ENCODE measurements at regions not wholly inside any gene's neighbourhood (a gene's known extent, or its start where the extent isn't known, plus 50 kb on each side); places are given as distances from the start of the nearest gene placed in this dataset.

DNA sequence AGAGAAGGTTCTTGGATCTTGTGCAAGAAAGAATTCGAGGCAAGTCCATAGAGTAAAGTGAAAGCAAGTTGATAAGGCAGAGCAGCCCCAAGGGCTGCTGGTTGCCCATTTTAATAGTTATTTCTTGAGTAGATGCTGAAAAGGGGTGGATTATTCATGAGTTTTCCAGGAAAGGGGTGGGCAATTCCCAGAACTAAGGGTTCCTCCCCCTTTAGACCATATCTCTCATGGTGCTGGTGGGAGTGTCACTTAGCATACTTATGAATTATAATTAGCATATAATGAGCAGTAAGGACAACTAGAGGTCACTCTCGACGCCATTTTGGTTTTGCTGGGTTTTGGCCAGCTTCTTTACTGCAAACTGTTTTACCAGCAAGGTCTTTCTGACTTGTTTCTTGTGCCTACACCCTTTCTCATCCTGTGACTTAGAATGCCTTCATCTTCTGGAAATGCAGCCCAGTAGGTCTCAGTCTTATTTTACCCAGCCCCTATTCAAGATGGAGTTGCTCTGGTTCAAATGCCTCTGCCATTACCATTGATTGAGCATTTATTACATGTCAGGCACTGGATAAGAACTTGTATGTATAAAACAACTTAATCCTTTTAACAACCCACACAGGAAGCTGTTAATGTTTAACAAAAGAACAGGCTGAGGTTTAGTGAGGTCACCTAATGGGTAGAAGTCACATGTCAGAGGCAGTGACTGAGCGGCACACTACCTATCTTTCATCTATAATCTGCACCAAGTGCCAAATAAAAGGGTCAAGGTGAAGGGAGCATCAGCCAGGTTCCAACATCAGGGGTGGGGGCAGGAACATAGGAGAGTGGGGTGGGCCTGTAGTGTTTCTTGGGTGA lies 250.9 kb downstream of the ICOS start:
- DNase-seq = no peak

DNA sequence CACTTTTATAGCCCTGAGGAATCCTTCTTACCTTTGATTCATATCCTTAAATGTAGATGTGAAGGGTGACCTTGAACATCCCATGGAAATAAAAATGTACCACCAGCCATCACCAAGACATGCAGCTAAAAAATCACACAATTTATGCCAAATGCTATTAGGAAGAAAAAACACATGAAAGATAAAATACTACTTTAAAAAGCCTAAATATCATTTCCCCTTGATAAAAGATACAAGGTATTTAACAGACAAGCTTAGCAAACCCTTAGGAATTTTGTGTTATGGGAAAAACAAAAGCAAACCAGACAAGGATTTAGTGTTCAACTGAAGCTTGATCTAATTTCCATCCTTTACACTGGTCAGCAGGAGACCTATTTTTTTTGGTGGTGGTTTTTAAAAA lies 255.0 kb downstream of the ICOS start:
- DNase-seq = no peak

DNA sequence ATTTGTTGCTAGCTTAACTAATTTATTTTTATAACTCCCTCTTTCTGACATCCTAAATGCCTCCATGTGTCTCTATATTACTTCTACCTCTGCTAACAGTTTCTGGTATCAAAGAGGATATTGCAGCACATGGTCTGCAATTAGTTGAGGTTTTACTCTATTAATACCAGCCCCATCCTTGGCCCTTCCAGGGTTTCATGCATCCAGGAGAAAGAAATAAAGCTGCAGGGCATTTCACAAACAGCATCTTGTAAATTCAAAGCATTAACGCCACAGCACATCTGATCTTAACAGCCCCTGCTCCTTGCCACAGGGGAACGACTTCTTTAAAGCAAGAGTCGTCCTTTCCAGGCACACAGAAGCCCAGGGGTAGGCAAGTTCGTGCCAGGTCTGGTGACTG lies 258.9 kb downstream of the ICOS start:
- no peak for DNase-seq

DNA sequence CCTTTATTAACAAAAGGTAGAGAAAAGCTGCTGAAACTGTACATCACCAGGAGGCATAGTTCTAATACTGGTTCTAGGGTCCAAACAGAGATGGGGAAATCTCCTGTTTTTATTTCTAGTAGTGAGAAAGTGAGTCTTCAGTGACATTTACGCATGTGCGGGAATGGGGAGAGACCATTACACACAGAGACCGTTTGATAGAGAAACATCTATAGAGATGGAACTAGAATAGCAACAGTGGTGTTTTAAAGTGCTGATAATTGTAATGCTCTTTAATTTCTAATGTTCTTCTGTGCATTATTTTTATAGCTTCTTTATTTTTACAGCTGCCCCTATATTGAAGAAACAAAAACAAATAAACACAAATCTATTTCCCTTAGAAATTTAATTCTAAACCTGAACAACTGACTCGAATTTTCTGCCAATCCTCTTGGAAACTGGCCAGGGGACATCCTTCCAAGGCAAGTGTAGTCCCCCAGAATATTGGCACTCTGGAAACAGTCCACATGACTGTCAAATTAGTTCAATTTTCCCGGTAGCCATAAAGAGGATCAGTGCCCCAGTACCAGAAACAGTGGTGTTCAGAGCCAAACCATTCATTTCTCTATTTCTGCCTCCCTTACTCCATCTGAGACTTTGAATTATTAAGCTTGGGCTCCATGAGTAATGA lies 260.9 kb downstream of the ICOS start:
- DNase-seq = no peak

DNA sequence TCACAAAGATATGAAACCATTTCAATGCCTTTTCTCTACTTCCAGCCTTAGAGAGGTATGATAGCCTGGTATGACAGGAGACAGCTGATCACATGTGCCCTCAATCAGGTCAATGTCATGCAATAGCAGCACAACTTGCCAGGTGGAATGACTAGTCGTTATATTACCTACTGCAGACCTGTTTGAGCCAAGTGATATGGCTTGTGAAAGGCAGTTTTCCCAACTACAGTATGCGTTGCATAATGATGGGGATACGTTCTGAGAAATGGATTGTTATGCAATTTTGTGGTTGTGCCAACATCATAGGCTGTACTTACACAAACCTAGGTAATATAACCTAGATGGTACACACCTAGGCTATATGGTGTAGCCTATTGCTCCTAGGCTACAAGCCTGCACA lies 262.8 kb downstream of the ICOS start:
- no peak for DNase-seq

DNA sequence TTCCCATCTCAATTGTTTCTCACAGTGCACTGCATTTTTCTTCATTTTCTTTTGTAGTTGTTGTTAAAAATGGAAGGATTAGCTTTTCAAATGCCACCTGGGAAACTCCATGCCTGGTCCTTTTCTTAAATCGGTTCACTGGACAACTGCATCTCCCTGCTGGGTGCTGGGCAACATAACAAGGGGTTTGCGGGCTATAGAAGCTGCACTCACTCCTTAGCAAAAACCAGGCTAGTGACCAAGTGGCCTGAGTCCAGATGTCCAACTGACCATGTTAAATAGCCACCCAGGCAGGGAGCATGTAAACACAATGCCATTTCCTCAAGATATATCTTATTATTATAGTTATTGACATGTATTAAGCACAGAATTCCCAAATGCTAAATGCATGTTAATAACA lies 264.9 kb downstream of the ICOS start:
- no peak for DNase-seq

DNA sequence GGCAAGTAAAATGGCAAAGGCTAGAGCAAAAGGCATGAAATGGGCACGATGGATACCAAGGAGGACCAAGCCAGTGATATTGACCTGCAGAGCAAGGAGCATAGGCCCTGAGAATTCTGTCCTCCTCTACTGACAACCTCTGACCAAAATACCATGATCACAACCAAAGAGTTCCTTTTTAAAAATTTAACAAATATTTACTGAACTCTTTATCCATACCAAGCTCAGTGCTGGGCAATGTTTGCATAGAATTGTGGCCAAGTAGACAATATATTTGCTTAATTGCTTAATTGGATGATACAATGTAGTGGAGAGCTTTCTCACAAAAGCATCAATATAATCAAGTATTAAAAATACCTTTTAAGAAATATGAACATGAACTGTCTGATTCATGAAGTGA lies 265.7 kb downstream of the ICOS start:
- no peak for DNase-seq

DNA sequence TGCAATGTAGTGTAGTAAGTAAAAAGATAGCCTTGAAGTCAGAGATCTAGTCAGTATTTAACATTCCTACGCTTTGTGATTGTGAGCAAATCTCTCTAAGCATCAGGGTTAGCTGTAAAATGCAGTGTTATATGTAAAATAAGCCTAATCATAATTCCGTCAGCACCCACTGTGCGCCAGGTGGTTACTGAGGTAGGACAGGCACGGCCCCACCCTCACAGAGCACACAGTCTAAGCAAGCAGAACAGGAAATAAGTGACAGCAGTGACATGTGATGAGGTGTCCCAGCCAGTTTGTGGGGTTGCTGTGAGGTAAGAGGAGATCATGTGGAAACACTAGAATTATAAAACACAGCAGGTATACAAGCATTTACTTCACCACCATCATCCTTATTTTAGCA lies 267.1 kb downstream of the ICOS start:
- DNase-seq = no peak

DNA sequence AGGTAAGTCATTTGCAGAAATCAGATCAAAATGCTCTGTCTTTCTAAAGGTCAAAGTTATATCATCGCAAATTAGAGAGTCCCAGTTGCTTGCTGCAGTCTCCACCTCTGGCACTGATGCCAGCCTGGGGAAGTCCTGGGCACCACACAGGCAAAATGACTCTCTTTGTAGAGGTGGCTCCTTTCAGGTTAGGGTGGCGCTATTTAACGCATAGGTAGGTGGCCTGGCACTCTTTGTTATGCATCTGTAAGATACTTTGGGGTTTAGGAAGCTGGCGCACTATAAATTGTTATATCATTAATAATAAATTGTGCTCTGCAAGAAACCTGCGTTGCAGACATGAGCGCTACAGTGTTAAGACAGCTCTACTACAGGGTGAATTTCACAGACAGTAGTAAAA lies 268.5 kb downstream of the ICOS start:
- no peak for DNase-seq

DNA sequence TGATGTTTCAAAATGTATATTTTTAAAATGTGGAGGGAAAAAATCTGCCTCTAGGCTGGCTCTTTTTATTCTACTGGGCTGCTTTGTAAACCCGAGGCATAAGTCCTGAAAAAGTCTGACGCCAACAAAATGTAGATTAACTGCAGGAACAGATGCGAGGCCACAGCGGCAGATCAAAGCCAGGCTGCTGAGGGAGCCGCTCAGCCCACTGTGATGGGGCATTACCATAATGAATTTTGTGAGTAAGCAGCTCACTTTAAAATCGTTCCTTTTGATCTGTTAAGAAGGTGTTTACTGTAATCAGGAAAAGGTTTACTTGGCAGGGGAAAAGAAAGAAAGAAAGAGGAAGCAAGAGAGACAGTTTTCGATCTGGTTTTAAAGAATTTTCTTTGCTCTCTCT lies 269.0 kb downstream of the ICOS start:
- DNase-seq = no peak

DNA sequence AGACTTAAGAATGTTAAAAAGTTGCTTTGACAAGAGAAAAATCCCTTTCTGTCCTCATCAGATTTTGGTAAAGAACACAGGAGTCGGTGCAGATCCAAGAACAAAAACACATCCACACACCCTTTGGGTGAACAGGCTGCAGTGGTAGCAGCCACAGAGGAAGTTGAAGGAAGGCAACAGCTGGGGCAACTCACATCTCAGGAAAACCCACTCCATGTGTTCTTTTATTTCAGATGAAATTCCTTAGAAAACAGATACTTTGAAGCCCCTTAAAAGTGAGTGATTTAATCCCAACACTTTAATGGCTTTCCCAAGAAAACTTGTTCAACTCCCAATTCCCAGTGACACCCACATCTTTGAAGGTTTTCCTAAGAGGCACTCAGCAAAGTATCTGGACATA lies 271.3 kb downstream of the ICOS start:
- no peak for DNase-seq

DNA sequence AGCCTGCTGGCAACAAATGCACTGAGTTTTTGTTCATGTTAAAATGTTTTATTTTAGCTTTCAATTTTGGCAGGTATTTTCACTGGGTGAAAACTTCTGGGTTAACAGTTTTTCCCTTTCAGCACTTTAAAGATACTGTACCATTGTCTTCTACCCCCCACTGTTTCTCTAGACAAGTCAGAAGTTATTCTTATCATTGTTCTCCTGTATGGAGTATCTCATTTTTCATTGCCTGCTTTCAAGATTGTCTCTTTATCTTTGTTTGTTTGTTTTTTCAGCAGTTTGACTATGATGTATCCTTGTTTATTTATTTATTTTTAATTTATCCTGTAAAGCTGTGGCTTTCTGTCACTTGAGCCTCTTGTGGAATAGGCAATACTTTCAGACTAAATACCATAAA lies 277.0 kb downstream of the ICOS start:
- no peak for DNase-seq

DNA sequence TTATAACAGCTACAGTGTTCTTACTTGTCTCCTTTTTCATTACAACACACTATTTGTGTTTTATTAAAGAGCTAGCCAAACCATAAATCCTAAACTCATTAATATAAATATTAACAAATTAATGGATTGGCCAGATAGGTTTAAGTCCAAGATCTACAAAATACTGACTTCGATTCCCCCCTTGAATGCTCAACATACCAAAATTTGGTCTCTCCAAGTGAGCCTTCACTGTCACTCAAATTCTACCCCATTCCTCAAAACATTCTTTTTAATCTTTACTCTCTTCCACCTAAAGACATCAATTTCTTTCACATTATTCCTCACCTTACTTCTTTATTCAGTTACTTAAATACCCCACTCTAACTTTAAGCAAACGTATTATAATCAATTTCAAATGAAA lies 281.5 kb downstream of the ICOS start:
- DNase-seq = no peak

DNA sequence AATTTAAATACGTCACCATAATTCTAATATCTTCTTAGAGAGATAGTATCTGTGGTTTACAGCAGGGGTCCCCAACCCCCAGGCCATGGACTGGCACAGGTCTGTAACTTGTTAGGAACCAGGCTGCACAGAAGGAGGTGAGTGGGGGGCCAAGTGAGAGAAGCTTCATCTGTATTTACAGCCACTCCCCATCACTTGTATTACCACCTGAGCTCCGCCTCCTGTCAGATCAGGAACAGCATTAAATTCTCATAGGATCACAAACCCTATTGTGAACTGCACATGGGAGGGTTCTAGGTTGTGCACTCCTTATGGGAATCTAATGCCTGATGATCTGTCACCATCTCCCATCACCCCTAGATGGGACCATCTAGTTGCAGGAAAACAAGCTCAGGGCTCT lies 282.6 kb downstream of the ICOS start:
- DNase-seq = no peak

DNA sequence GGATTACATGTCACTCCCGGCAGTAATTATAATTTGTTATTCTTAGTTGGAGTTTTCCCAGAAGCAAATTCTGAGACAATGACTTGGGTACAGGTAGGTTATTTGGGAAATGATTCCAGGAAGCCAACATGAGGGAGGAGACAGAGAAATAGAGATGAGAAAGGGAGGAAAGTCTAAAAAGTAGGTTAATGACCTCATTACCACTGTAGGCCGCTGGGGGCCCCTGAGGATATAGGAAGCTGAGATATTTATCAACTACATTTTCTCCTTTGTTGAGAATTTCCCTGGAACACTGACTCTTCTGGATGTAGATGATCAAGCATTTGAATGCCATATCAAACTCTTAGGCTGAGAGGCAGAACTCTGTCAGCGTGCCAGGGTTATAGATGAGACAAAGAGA lies 284.3 kb downstream of the ICOS start:
- no peak for DNase-seq

DNA sequence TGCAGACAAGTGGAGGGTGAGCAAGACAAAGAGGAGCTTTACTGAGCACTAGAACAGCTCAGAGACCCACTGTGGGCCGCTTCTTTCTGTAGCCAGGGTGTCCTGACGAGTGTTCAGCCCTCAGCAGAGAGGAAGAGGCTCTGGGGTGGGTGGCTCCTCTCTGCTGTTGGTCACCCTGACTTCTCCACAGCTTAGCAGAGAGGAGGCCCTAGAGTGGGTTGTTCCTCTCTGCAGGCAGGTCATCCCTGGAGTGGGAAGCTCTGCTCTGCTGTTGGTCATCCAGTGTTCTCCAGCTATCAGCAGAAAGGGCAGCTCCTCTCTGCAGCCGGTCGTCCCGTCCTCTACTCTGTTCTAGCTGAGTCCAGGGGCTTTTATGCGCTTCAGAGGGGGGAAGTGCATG lies 286.5 kb downstream of the ICOS start:
- no peak for DNase-seq

DNA sequence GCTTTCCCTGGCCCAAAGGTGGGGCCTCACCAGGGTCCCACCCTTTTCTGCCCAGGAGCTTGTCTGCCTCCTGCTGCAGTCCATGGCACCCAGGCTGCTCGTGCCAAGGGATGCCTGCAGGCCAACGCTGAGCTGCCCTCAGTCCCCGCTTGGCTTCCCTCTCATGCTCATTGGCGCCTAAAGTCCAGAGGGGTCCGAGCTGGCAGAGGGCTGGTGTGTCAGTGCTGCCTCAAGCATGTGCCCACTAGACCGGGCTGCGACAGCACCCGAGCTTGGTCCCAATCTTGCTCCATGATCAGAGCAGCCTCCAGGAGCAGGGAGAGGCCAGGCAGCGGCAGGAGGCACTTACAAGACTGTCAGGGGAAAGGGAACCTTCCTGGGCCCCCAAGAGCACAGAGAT lies 287.0 kb downstream of the ICOS start:
- no peak for DNase-seq

DNA sequence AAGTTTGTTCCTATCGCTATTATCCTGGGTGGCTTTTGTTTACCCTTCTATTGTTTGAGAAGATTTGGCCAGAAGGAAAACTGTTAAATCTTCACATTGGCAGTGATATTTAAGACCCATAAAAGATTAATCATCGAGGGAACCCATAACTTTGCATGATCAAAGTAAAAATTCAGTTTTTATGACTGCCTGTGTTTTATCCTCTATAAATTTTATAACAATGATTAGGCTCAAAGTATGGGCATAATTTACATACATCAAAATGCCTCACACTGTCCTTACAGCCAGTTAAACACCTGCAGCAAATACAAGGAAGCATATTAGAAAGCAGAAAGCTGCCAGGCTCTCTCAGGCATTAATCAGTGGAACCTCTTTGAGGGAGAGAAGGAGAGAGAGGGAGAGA lies 289.1 kb downstream of the ICOS start:
- DNase-seq = no peak

DNA sequence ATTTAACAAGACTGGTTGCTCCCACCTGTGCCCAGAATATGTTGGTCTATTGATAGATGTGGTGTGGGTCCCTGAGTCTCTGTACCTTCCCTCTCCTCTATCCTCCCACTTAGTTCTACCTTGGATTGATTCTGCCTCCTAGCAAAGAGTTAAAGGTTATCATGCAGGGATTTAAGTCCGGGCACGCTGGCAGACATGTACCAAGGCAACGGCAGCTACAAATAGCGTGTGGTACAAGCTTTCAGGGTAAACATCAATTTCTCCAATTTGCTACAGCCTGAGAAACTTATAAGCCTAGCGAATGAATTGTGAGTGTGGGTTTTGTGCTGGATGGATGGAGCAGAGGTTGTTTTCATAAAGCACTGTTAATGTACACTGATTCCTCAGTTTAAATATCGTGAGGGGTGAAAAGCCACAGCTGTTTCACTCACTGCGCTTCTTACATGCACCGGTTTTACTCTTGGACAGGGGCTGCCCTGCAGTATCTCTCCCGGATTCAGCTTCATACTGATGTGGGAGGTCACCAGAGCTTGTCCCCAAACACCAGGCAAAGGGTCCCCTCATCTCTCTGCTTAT lies 289.8 kb downstream of the ICOS start:
- DNase-seq = no peak

DNA sequence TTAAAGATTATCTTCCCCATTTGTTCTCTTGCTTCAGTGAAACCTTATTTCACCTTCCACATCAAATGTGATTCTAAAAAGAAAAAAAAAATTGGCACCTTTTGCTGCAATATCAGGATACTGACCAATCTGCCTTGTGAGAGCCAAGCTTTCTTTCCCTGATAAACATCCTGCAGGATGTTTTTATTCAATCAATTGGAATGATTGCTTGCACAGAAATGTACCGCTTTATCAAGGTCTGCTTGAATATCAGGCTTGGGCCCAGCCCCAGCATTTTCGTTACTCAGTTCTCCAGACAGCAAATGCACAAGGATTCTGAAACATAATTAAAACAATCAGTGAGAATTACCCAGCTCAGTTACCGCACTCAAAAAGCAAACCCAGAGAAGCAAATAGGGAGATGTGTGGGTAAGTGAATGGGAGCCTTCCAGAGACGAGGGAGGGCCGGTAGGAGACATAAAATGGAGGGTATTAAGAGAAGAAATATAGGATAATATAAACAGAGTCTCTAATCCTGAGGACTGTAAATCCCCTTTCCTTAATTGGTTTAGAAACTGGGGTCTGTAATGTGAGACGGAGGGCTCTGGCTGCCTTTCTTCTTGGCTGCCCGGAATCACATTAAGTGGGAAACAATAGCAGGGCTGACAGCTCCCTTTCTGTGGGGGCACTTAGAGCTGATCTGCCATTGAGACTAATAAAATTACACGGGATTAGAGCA lies 291.8 kb downstream of the ICOS start:
- no peak for DNase-seq

DNA sequence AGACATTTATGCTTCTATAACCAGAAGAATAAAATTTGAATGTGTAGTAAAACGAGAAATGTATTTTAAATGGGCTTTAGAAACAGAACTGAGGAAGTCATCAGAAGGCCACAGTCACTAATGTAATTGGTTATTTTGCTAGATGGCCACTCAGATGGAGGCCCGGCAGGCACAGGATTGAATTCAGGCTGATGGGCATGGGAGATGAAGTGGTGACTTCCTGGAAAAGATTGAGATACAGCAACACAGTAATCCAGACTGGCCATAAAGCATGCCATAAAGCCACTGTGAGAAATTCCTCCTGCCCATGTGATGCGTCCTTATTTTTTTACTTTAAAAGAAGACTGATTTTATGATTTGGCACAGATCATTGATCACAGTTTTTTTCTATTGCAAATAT lies 297.7 kb downstream of the ICOS start:
- DNase-seq = no peak

DNA sequence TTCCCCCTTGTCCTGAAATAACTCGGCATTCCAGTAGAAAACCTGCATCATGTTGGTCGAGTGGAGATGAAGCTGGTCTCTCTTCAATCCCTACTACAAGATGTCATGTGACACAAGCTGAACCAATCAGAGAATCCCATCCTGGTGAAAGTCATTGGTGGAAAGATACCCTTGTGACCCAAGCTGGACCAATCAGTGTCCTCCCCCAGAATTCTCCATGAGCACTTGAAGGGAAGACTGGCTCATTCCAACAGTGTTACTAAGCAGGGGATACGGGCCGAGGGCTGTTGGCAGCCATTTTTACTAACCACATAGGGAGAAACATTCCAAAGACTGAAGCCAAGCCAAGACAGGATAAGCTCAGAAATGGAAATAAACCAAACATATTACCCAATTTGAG lies 298.3 kb downstream of the ICOS start:
- DNase-seq = no peak

DNA sequence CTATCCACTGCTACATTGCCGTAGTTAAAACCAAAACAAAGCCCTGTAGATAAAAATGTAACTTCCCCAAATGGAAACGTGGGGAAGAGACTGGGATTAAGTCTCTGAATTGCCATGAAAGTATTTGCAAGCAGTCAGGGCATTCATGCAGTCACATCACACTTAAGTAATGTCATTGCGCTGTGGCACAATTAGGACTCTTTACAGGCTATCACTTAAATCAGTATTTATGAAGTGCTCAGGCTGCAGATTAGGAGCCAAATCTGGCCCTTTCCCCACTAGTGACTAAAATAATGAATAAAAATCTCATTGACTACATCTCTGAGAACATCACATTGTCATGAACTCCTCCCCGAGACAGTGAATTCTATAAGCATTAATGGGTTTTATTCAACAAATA lies 300.9 kb downstream of the ICOS start:
- DNase-seq = no peak
